ENCODE measurements at regions not wholly inside any gene's neighbourhood (a gene's known extent, or its start where the extent isn't known, plus 50 kb on each side); places are given as distances from the start of the nearest gene placed in this dataset.

DNA sequence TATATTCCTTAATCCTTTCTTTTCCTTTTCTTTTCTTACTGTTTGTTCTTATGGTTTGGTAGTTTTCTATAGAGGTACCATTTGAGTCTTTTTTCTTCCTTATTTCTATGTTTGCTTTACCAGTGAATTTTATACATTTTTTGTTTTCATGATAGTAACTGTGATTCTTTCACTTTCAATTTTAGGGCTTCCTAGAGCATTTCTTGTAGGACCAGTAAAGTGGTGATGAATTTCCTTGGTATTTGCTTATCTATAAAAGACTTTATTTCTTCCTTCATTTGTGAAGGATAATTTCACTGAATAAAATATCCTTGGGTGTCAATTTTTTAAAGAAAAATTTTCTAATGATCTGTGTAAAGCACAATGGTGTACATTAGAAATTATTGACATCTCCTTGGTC, 637.4 kb downstream of the CD109 start:
- no peak overlapping the region for H3K27ac ChIP-seq
- ATAC-seq (no peak), DNase-seq (no peak)
- intact Hi-C loops (cut with DNase I; ENCODE audit: low total_unique reads), result no loop called here
- TF ChIP-seq POLR2A (IDR thresholded peaks at IDR 0.05), result no peak
- TF ChIP-seq, protein P1, sequence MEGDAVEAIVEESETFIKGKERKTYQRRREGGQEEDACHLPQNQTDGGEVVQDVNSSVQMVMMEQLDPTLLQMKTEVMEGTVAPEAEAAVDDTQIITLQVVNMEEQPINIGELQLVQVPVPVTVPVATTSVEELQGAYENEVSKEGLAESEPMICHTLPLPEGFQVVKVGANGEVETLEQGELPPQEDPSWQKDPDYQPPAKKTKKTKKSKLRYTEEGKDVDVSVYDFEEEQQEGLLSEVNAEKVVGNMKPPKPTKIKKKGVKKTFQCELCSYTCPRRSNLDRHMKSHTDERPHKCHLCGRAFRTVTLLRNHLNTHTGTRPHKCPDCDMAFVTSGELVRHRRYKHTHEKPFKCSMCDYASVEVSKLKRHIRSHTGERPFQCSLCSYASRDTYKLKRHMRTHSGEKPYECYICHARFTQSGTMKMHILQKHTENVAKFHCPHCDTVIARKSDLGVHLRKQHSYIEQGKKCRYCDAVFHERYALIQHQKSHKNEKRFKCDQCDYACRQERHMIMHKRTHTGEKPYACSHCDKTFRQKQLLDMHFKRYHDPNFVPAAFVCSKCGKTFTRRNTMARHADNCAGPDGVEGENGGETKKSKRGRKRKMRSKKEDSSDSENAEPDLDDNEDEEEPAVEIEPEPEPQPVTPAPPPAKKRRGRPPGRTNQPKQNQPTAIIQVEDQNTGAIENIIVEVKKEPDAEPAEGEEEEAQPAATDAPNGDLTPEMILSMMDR (IDR thresholded peaks at IDR 0.05 in 4 of 5, conservative IDR thresholded peaks at IDR 0.05 in 1 of 5), result no peak
- H3K4me1 ChIP-seq, result no peaks in the 10 kb centered on the region
- H3K27me3 ChIP-seq, result no peaks in the 10 kb centered on the region
- in situ Hi-C loops (cut with MboI; ENCODE audit: low sequenced_read_pairs in 4 of 4), result no loop called here
- no peak overlapping the region for H3K4me3 ChIP-seq
- no peaks in the 10 kb centered on the region for H3K36me3 ChIP-seq
- no peaks in the 10 kb centered on the region for H3K9me3 ChIP-seq

GRCh38 chr6:74320715-74321114, 624.7 kb downstream of the CD109 start:
- intact Hi-C loops (cut with DNase I; ENCODE audit: low total_unique reads), result no loop called here
- no peaks in the 10 kb centered on the region for H3K9me3 ChIP-seq
- TF ChIP-seq, protein P1 (IDR thresholded peaks at IDR 0.05 in 4 of 5, conservative IDR thresholded peaks at IDR 0.05 in 1 of 5), result no peak
- no peak for TF ChIP-seq POLR2A (IDR thresholded peaks at IDR 0.05)
- H3K4me3 ChIP-seq, result no peak overlapping the region
- ATAC-seq, result no peak
- no peaks in the 10 kb centered on the region for H3K4me1 ChIP-seq
- no peak for DNase-seq
- H3K36me3 ChIP-seq, result no peaks in the 10 kb centered on the region
- H3K27ac ChIP-seq, result no peak overlapping the region
- in situ Hi-C loops (cut with MboI; ENCODE audit: low sequenced_read_pairs in 4 of 4), result no loop called here
- no peaks in the 10 kb centered on the region for H3K27me3 ChIP-seq

DNA sequence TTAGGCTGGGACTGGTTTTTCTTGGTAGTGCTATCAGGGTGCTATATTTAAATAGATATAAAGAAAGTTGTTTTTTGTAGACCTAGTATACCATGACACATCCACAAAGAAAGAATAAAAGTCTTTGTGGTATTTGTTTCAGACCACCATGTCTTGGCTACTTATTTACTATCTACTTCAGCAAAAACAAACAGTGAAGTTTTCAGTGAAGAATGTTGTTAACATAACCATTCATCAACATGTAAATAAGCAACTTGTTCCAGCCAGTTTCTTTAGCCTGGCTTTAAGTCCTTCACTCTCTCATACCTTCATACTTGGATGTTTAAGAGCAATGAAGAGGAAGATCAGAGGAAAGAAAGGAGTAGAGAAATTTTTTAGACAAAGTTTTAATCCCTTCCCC, 624.1 kb downstream of the CD109 start:
- Histone ChIP-seq H3K9me3 (no peaks in the 10 kb centered on the region), H3K36me3 (no peaks in the 10 kb centered on the region), H3K4me3 (no peak overlapping the region), H3K27ac (no peak overlapping the region), H3K4me1 (no peaks in the 10 kb centered on the region), H3K27me3 (no peaks in the 10 kb centered on the region)
- in situ Hi-C loops (cut with MboI; ENCODE audit: low sequenced_read_pairs in 4 of 4) (no loop called here), intact Hi-C loops (cut with DNase I; ENCODE audit: low total_unique reads) (no loop called here)
- ATAC-seq, result no peak
- TF ChIP-seq POLR2A (IDR thresholded peaks at IDR 0.05), result no peak
- TF ChIP-seq, protein P1 (IDR thresholded peaks at IDR 0.05 in 4 of 5, conservative IDR thresholded peaks at IDR 0.05 in 1 of 5), result no peak
- DNase-seq, result no peak

- Histone ChIP-seq H3K9me3 (no peaks in the 10 kb centered on the region), H3K27ac (no peak overlapping the region), H3K4me3 (no peak overlapping the region), H3K4me1 (no peaks in the 10 kb centered on the region), H3K36me3 (no peaks in the 10 kb centered on the region), H3K27me3 (no peaks in the 10 kb centered on the region)
- in situ Hi-C loops (cut with MboI; ENCODE audit: low sequenced_read_pairs in 4 of 4), result no loop called here
- no peak for DNase-seq
- TF ChIP-seq, protein P1 (IDR thresholded peaks at IDR 0.05 in 4 of 5, conservative IDR thresholded peaks at IDR 0.05 in 1 of 5), result no peak
- no peak for TF ChIP-seq POLR2A (IDR thresholded peaks at IDR 0.05)
- ATAC-seq, result no peak
- intact Hi-C loops (cut with DNase I; ENCODE audit: low total_unique reads), result no loop called here
Observed at GRCh38 chr6:74319292-74319691, 623.3 kb downstream of the CD109 start.

GRCh38 chr6:74318738-74319137, 622.7 kb downstream of the CD109 start:
- Histone ChIP-seq H3K9me3 (no peaks in the 10 kb centered on the region), H3K4me3 (no peak overlapping the region), H3K4me1 (no peaks in the 10 kb centered on the region), H3K36me3 (no peaks in the 10 kb centered on the region), H3K27me3 (no peaks in the 10 kb centered on the region), H3K27ac (no peak overlapping the region)
- DNase-seq, result no peak
- no peak for TF ChIP-seq POLR2A (IDR thresholded peaks at IDR 0.05)
- TF ChIP-seq, protein P1 (IDR thresholded peaks at IDR 0.05 in 4 of 5, conservative IDR thresholded peaks at IDR 0.05 in 1 of 5), result no peak
- intact Hi-C loops (cut with DNase I; ENCODE audit: low total_unique reads) (no loop called here), in situ Hi-C loops (cut with MboI; ENCODE audit: low sequenced_read_pairs in 4 of 4) (no loop called here)
- ATAC-seq, result no peak
